Mesenchymal stem cell (in vitro differentiated cells and primary cell): ENCODE measurements at regions not wholly inside any gene's neighbourhood (a gene's known extent, or its start where the extent isn't known, plus 50 kb on each side); places are given as distances from the start of the nearest gene placed in this dataset.

Experiments used
- DNase-seq: peaks from one replicate; pipeline ENCODE4 v3.0.0-alpha.2; 2013
- H2AFZ ChIP-seq: one replicate; pipeline ENCODE4 v1.6.1; 2013; ENCODE audit warnings: low read depth, mild to moderate bottlenecking, control low read depth, inconsistent platforms, low read length, moderate library complexity
- H2AK5ac ChIP-seq: 2 replicates; pipeline ENCODE4 v1.6.1; 2013; ENCODE audit warnings: low read length, moderate library complexity, mild to moderate bottlenecking, inconsistent platforms; ENCODE audit not compliant: severe bottlenecking
- H2BK120ac ChIP-seq: one replicate; pipeline ENCODE4 v1.6.1; 2013; ENCODE audit warnings: low read depth, mild to moderate bottlenecking, inconsistent platforms, low read length, moderate library complexity
- H2BK12ac ChIP-seq, 2 experiments: one replicate each; pipeline ENCODE4 v1.6.1; 2013; ENCODE audit warnings: inconsistent platforms in 2 of 2, low read length in 2 of 2, mild to moderate bottlenecking in 2 of 2, moderate library complexity in 2 of 2, control low read depth in 1 of 2
- H2BK15ac ChIP-seq: one replicate; pipeline ENCODE4 v1.6.1; 2013; ENCODE audit warnings: mild to moderate bottlenecking, low read depth, inconsistent platforms; ENCODE audit not compliant: poor library complexity, severe bottlenecking
- H2BK5ac ChIP-seq: 2 replicates; pipeline ENCODE4 v1.6.1; 2013; ENCODE audit warnings: low read depth, mild to moderate bottlenecking, low read length, control low read depth, inconsistent platforms; ENCODE audit not compliant: poor library complexity, severe bottlenecking
- H3K14ac ChIP-seq, 2 experiments: one replicate each; pipeline ENCODE4 v1.6.1; 2013; ENCODE audit warnings: inconsistent platforms in 2 of 2, low read length in 2 of 2, control low read depth in 1 of 2, mild to moderate bottlenecking in 1 of 2, moderate library complexity in 1 of 2
- H3K18ac ChIP-seq, 2 experiments: one replicate each; pipeline ENCODE4 v1.6.1; 2013; ENCODE audit warnings: inconsistent platforms in 2 of 2, low read length in 2 of 2, control low read depth in 1 of 2, low read depth in 1 of 2, mild to moderate bottlenecking in 1 of 2
- H3K23ac ChIP-seq, 2 experiments: one replicate each; pipeline ENCODE4 v1.6.1; 2013; ENCODE audit warnings: inconsistent platforms in 2 of 2, low read length in 2 of 2, mild to moderate bottlenecking in 2 of 2, moderate library complexity in 2 of 2, control low read depth in 1 of 2
- H3K27ac ChIP-seq: 2 replicates; pipeline ENCODE4 v1.5.1; 2013; ENCODE audit warnings: mild to moderate bottlenecking, moderate library complexity, low read length, control low read depth, inconsistent platforms; ENCODE audit not compliant: poor library complexity, severe bottlenecking
- H3K27me3 ChIP-seq, 2 experiments: 2 replicates each; pipeline versions ENCODE4 v1.6.1 to v1.7.0; 2013; ENCODE audit warnings: low read length in 2 of 2, mild to moderate bottlenecking in 2 of 2, moderate library complexity in 2 of 2, control low read depth in 1 of 2, inconsistent platforms in 1 of 2; ENCODE audit not compliant: control insufficient read depth in 1 of 2, insufficient read depth in 1 of 2
- H3K36me3 ChIP-seq, 2 experiments: 2 replicates each; pipeline versions ENCODE4 v1.6.1 to v1.7.0; 2013; ENCODE audit warnings: low read length in 2 of 2, control low read depth in 1 of 2, inconsistent platforms in 1 of 2, low read depth in 1 of 2, mild to moderate bottlenecking in 1 of 2; ENCODE audit not compliant: insufficient read depth in 2 of 2, control insufficient read depth in 1 of 2
- H3K4ac ChIP-seq, 2 experiments: one replicate each; pipeline ENCODE4 v1.6.1; 2013; ENCODE audit warnings: inconsistent platforms in 2 of 2, low read length in 2 of 2, mild to moderate bottlenecking in 2 of 2, moderate library complexity in 2 of 2, control low read depth in 1 of 2, low read depth in 1 of 2
- H3K4me1 ChIP-seq: 2 replicates; pipeline ENCODE4 v1.6.1; 2013; ENCODE audit warnings: low read depth, low read length, control low read depth; ENCODE audit not compliant: control insufficient read depth, insufficient read depth
- H3K4me2 ChIP-seq: 2 replicates; pipeline ENCODE4 v1.6.1; 2013; ENCODE audit warnings: low read length, mild to moderate bottlenecking, inconsistent platforms; ENCODE audit not compliant: poor library complexity, severe bottlenecking
- H3K4me3 ChIP-seq, 2 experiments: 2 replicates each; pipeline versions ENCODE4 v1.5.1 to v1.7.0; 2013; ENCODE audit warnings: low read length in 2 of 2, mild to moderate bottlenecking in 2 of 2, control low read depth in 1 of 2, low read depth in 1 of 2; ENCODE audit not compliant: insufficient read depth in 1 of 2
- H3K79me1 ChIP-seq: replicated peaks from 2 replicates; pipeline ENCODE4 v1.6.1; 2013; ENCODE audit warnings: mild to moderate bottlenecking, control low read depth, low read length, inconsistent platforms; ENCODE audit not compliant: poor library complexity, severe bottlenecking
- H3K9ac ChIP-seq: 2 replicates; pipeline ENCODE4 v1.7.0; 2013; ENCODE audit warnings: mild to moderate bottlenecking, low read length, moderate library complexity
- H3K9me3 ChIP-seq: 2 replicates; pipeline ENCODE4 v1.7.0; 2013; ENCODE audit warnings: mild to moderate bottlenecking, low read length; ENCODE audit not compliant: control insufficient read depth
- H4K8ac ChIP-seq: one replicate; pipeline ENCODE4 v1.6.1; 2013; ENCODE audit warnings: inconsistent platforms, mild to moderate bottlenecking, low read length, moderate library complexity
- H4K91ac ChIP-seq: one replicate; pipeline ENCODE4 v1.6.1; 2013; ENCODE audit warnings: mild to moderate bottlenecking, low read length, inconsistent platforms
- WGBS: methylation state at CpG from one replicate; pipeline ENCODE4 v1.1.7; 2013; ENCODE audit warnings: mixed read lengths; 5-methylcytosine and 5-hydroxymethylcytosine counted together

DNA sequence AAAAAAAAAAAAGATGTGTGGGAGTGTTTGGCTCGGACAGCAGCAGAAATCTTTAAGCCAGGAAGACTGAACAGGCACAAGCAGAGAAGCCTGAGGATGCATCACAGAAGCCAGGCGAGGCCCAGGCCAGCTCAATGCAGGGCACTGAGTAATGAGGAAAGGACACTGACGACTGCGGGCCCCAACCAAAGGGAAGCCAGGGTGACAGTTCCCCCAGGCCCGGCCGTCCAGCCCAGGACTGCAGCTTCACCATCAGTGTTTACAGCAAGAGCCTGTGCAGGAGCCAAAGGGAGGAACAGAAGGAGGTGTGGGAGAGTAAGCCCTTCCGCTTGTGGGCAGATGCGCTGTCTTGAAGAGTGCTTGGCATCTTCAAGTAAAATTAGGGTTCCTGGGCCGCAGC, 205.3 kb upstream of the SFSWAP start:
- no peak overlapping the region for H3K18ac ChIP-seq
- no peak for DNase-seq
- no peak overlapping the region for H2BK15ac ChIP-seq
- no peak overlapping the region for H3K14ac ChIP-seq
- H3K36me3 ChIP-seq, result no peaks in the 10 kb centered on the region
- no peak overlapping the region for H3K4me3 ChIP-seq
- H3K9ac ChIP-seq, result no peak overlapping the region
- H2BK5ac ChIP-seq, result no peak overlapping the region
- 57% methylated on average over 9 of the region's 9 CpGs for WGBS
- no peaks in the 10 kb centered on the region for H3K4me1 ChIP-seq
- H4K91ac ChIP-seq, result no peak overlapping the region
- no peak overlapping the region for H2AK5ac ChIP-seq
- H3K4ac ChIP-seq, result no peak overlapping the region
- no peak overlapping the region for H2BK12ac ChIP-seq
- H2BK120ac ChIP-seq, result no peak overlapping the region
- H3K23ac ChIP-seq, result no peak overlapping the region
- H3K27ac ChIP-seq, result no peak overlapping the region
- no peak overlapping the region for H4K8ac ChIP-seq
- peaks cover 3% of the 10 kb centered on the region for H3K9me3 ChIP-seq
- H3K79me1 ChIP-seq, result no peaks in the 10 kb centered on the region
- no peak overlapping the region for H2AFZ ChIP-seq
- H3K27me3 ChIP-seq, result peaks cover 0 to 14% of the 10 kb centered on the region in 2 experiments
- H3K4me2 ChIP-seq, result no peak overlapping the region

DNA sequence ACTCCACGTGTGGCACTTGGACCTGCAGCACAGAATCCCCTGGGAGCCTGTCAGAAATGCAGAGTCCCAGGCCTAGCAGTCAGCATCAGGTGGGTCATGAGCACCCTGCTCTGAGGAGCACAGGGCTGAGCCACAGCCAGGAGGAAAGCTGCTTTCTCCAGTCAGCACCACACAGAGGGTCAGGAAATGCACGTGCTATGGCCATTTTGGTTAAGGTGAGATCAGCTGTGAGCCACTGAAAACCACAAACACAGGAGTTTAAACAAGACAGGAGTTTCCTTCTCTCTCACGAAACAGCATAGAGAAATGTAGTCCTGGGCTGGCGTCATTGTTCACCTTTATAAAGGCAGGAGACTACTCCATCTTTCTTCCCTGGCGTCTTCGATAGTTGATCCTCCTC, 204.5 kb upstream of the SFSWAP start:
- H2BK5ac ChIP-seq, result no peak overlapping the region
- DNase-seq, result no peak
- peaks cover 3% of the 10 kb centered on the region for H3K9me3 ChIP-seq
- no peaks in the 10 kb centered on the region for H3K79me1 ChIP-seq
- no peak overlapping the region for H3K4me2 ChIP-seq
- H3K18ac ChIP-seq, result no peak overlapping the region
- no peak overlapping the region for H2AFZ ChIP-seq
- H4K91ac ChIP-seq, result no peak overlapping the region
- no peak overlapping the region for H3K14ac ChIP-seq
- no peak overlapping the region for H2BK15ac ChIP-seq
- H3K23ac ChIP-seq, result no peak overlapping the region
- no peak overlapping the region for H2BK12ac ChIP-seq
- no peaks in the 10 kb centered on the region for H3K36me3 ChIP-seq
- no peak overlapping the region for H4K8ac ChIP-seq
- H2BK120ac ChIP-seq, result no peak overlapping the region
- peaks cover 0 to 14% of the 10 kb centered on the region in 2 experiments for H3K27me3 ChIP-seq
- no peak overlapping the region for H3K9ac ChIP-seq
- H3K27ac ChIP-seq, result no peak overlapping the region
- WGBS, result 87% methylated on average over 6 of the region's 6 CpGs
- H2AK5ac ChIP-seq, result no peak overlapping the region
- H3K4me1 ChIP-seq, result no peaks in the 10 kb centered on the region
- no peak overlapping the region for H3K4ac ChIP-seq
- H3K4me3 ChIP-seq, result no peak overlapping the region

DNA sequence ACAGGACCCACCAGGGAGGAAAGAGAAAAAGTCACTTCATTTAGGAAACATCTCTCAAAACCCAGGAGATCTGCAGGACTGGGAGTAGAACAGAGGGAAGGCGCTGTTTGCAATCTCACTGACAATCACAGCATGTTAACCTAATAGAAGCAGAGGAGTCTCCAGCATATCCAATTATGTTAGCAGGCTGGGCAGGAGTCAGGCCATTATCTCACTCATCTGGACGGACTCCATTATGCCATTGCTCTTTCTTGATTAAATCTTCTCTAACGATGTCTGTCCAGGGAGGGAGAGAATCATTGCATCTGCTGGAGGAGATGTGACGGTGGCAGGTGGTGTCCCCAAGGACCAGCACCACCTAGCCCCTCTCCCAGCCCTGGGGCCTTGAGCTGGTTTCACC, 203.8 kb upstream of the SFSWAP start:
- Histone ChIP-seq H3K18ac (no peak overlapping the region), H3K4ac (no peak overlapping the region), H3K9me3 (peaks cover 3% of the 10 kb centered on the region), H3K36me3 (no peaks in the 10 kb centered on the region), H3K79me1 (no peaks in the 10 kb centered on the region), H2AFZ (no peak overlapping the region), H3K4me2 (no peak overlapping the region), H3K27ac (no peak overlapping the region), H3K4me3 (no peak overlapping the region), H3K23ac (no peak overlapping the region), H3K9ac (no peak overlapping the region), H2BK5ac (no peak overlapping the region), H2AK5ac (no peak overlapping the region), H4K91ac (no peak overlapping the region), H2BK12ac (no peak overlapping the region), H2BK120ac (no peak overlapping the region), H3K4me1 (no peaks in the 10 kb centered on the region), H2BK15ac (no peak overlapping the region), H3K27me3 (peaks cover 0 to 14% of the 10 kb centered on the region in 2 experiments), H4K8ac (no peak overlapping the region), H3K14ac (no peak overlapping the region)
- 74% methylated on average over 4 of the region's 4 CpGs for WGBS
- no peak for DNase-seq

- Histone ChIP-seq H3K4me1 (no peaks in the 10 kb centered on the region), H3K9ac (no peak overlapping the region), H3K4me3 (no peak overlapping the region), H4K91ac (no peak overlapping the region), H3K36me3 (no peaks in the 10 kb centered on the region), H2BK12ac (no peak overlapping the region), H3K4ac (no peak overlapping the region), H3K18ac (no peak overlapping the region), H2BK120ac (no peak overlapping the region), H3K23ac (no peak overlapping the region), H3K14ac (no peak overlapping the region), H2BK5ac (no peak overlapping the region), H2BK15ac (no peak overlapping the region), H3K79me1 (no peaks in the 10 kb centered on the region), H4K8ac (no peak overlapping the region), H3K4me2 (no peak overlapping the region), H2AFZ (no peak overlapping the region), H2AK5ac (no peak overlapping the region), H3K27ac (no peak overlapping the region), H3K27me3 (peaks cover 0 to 14% of the 10 kb centered on the region in 2 experiments), H3K9me3 (peaks cover 3% of the 10 kb centered on the region)
- 74% methylated on average over 9 of the region's 9 CpGs for WGBS
- DNase-seq, result no peak
Measured at GRCh38 chr12:131507881-131508280, 203.0 kb upstream of the SFSWAP start.
